H9 (cell line): ENCODE measurements at regions not wholly inside any gene's neighbourhood (a gene's known extent, or its start where the extent isn't known, plus 50 kb on each side); places are given as distances from the start of the nearest gene placed in this dataset.

Experiments
- DNase-seq: peaks from one replicate; pipeline ENCODE4 v3.0.0-alpha.2; 2017
- H2AFZ ChIP-seq: one replicate; pipeline ENCODE4 v1.6.1; 2013; ENCODE audit warnings: mild to moderate bottlenecking, low read length, control low read depth, moderate library complexity
- H2AK5ac ChIP-seq: 2 replicates; pipeline ENCODE4 v1.6.1; 2013; ENCODE audit warnings: low read length, control low read depth, mixed read lengths; ENCODE audit not compliant: insufficient read length
- H2BK120ac ChIP-seq: one replicate; pipeline ENCODE4 v1.6.1; 2013; ENCODE audit warnings: low read depth, mild to moderate bottlenecking, low read length, control low read depth, inconsistent platforms; ENCODE audit not compliant: poor library complexity, severe bottlenecking
- H2BK12ac ChIP-seq: 2 replicates; pipeline ENCODE4 v1.6.1; 2013; ENCODE audit warnings: low read length, control low read depth, mixed read lengths, low read depth; ENCODE audit not compliant: insufficient read length
- H2BK15ac ChIP-seq: 2 replicates; pipeline ENCODE4 v1.6.1; 2013; ENCODE audit warnings: low read depth, low read length, control low read depth
- H2BK20ac ChIP-seq: one replicate; pipeline ENCODE4 v1.6.1; 2013; ENCODE audit warnings: low read depth, mild to moderate bottlenecking, low read length, control low read depth, inconsistent platforms; ENCODE audit not compliant: poor library complexity, severe bottlenecking
- H2BK5ac ChIP-seq: 2 replicates; pipeline ENCODE4 v1.6.1; 2013; ENCODE audit warnings: low read length, control low read depth, mixed read lengths; ENCODE audit not compliant: insufficient read length
- H3K14ac ChIP-seq: 2 replicates; pipeline ENCODE4 v1.6.1; 2013; ENCODE audit warnings: low read length, control low read depth; ENCODE audit not compliant: insufficient read depth
- H3K18ac ChIP-seq: 2 replicates; pipeline ENCODE4 v1.6.1; 2013; ENCODE audit warnings: low read depth, mild to moderate bottlenecking, mixed read lengths, low read length, control low read depth; ENCODE audit not compliant: insufficient read length
- H3K23ac ChIP-seq: 2 replicates; pipeline ENCODE4 v1.6.1; 2013; ENCODE audit warnings: low read length, control low read depth, mixed read lengths, low read depth; ENCODE audit not compliant: insufficient read length
- H3K23me2 ChIP-seq: 2 replicates; pipeline ENCODE4 v1.6.1; 2013; ENCODE audit warnings: low read depth, mild to moderate bottlenecking, mixed read lengths, low read length, control low read depth; ENCODE audit not compliant: insufficient read length, poor library complexity, severe bottlenecking
- H3K27ac ChIP-seq: 2 replicates; pipeline ENCODE4 v1.5.1; 2013; ENCODE audit warnings: low read length, control low read depth, mixed read lengths, low read depth; ENCODE audit not compliant: insufficient read length
- H3K27me3 ChIP-seq: 2 replicates; pipeline ENCODE4 v1.6.1; 2013; ENCODE audit warnings: low read length, control low read depth, inconsistent platforms; ENCODE audit not compliant: insufficient read depth
- H3K4ac ChIP-seq: 2 replicates; pipeline ENCODE4 v1.6.1; 2013; ENCODE audit warnings: low read depth, mild to moderate bottlenecking, control low read depth, inconsistent platforms, low read length, moderate library complexity
- H3K4me1 ChIP-seq: 2 replicates; pipeline ENCODE4 v1.6.1; 2013; ENCODE audit warnings: low read length, control low read depth, inconsistent platforms; ENCODE audit not compliant: insufficient read depth
- H3K4me2 ChIP-seq: 2 replicates; pipeline ENCODE4 v1.6.1; 2013; ENCODE audit warnings: low read length, control low read depth, mixed read lengths; ENCODE audit not compliant: insufficient read length, insufficient read depth
- H3K56ac ChIP-seq: 2 replicates; pipeline ENCODE4 v1.6.1; 2013; ENCODE audit warnings: low read depth, mild to moderate bottlenecking, mixed read lengths, low read length, control low read depth; ENCODE audit not compliant: insufficient read length
- H3K79me1 ChIP-seq: 2 replicates; pipeline ENCODE4 v1.6.1; 2013; ENCODE audit warnings: low read depth, mild to moderate bottlenecking, moderate library complexity, low read length, control low read depth, inconsistent platforms; ENCODE audit not compliant: insufficient read depth, poor library complexity, severe bottlenecking
- H3K79me2 ChIP-seq: 2 replicates; pipeline ENCODE4 v1.6.1; 2013; ENCODE audit warnings: low read length, control low read depth, inconsistent platforms; ENCODE audit not compliant: insufficient read depth
- H3K9ac ChIP-seq: 2 replicates; pipeline ENCODE4 v1.6.1; 2013; ENCODE audit warnings: low read length, control low read depth, mixed read lengths; ENCODE audit not compliant: insufficient read length; ENCODE audit errors: extremely low read depth
- H3K9me3 ChIP-seq: one replicate; pipeline ENCODE4 v1.6.1; 2013; ENCODE audit warnings: low read depth, low read length, inconsistent platforms; ENCODE audit not compliant: control insufficient read depth
- H3T11ph ChIP-seq: one replicate; pipeline ENCODE4 v1.6.1; 2013; ENCODE audit warnings: mild to moderate bottlenecking, low read length, control low read depth, inconsistent platforms
- H4K20me1 ChIP-seq: one replicate; pipeline ENCODE4 v1.6.1; 2013; ENCODE audit not compliant: control insufficient read depth, insufficient read length, insufficient read depth
- H4K5ac ChIP-seq: 2 replicates; pipeline ENCODE4 v1.6.1; 2013; ENCODE audit warnings: low read depth, mild to moderate bottlenecking, mixed read lengths, low read length, control low read depth; ENCODE audit not compliant: insufficient read length
- H4K8ac ChIP-seq: replicated peaks from 2 replicates; pipeline ENCODE4 v1.6.1; 2013; ENCODE audit warnings: low read length, control low read depth, mixed read lengths, low read depth; ENCODE audit not compliant: insufficient read length
- H4K91ac ChIP-seq: 2 replicates; pipeline ENCODE4 v1.6.1; 2013; ENCODE audit warnings: low read depth, mild to moderate bottlenecking, moderate library complexity, mixed read lengths, low read length, control low read depth; ENCODE audit not compliant: insufficient read length
- H3K27ac Mint-ChIP-seq, 3 experiments: 2 replicates in 2 of 3; 3 replicates in 1 of 3; pipeline ENCODE4 v1.8.0; 2020 to 2021; ENCODE audit warnings: mixed read lengths in 3 of 3, mild to moderate bottlenecking in 1 of 3, moderate library complexity in 1 of 3
- H3K27me3 Mint-ChIP-seq: 2 replicates; pipeline ENCODE4 v1.8.0; 2021; ENCODE audit warnings: low read depth, mild to moderate bottlenecking, moderate library complexity, mixed read lengths
- H3K36me3 Mint-ChIP-seq, 3 experiments: 2 replicates in 2 of 3; 3 replicates in 1 of 3; pipeline ENCODE4 v1.8.0; 2020 to 2021; ENCODE audit warnings: low read depth in 3 of 3, mixed read lengths in 3 of 3; ENCODE audit not compliant: insufficient read depth in 1 of 3
- H3K4me1 Mint-ChIP-seq, 2 experiments: 2 replicates each; pipeline ENCODE4 v1.8.0; 2020; ENCODE audit warnings: mixed read lengths in 2 of 2
- H3K4me3 Mint-ChIP-seq, 2 experiments: 2 replicates in 1 of 2; 3 replicates in 1 of 2; pipeline ENCODE4 v1.8.0; 2020 to 2021; ENCODE audit warnings: mild to moderate bottlenecking in 2 of 2, mixed read lengths in 2 of 2, moderate library complexity in 1 of 2
- H3K9me3 Mint-ChIP-seq, 2 experiments: 2 replicates in 1 of 2; 3 replicates in 1 of 2; pipeline ENCODE4 v1.8.0; 2020; ENCODE audit warnings: mild to moderate bottlenecking in 2 of 2, mixed read lengths in 2 of 2, moderate library complexity in 1 of 2
- CTCF ChIP-seq: fragments of 200-600 bp; sonication (generic); conservative IDR thresholded peaks from 3 replicates; pipeline ENCODE4 v1.8.0; 2021; ENCODE audit warnings: antibody characterized with exemption, mild to moderate bottlenecking
- WGBS: extraction: QIAGEN DNeasy Blood & Tissue Kit; methylation state at CpG from one replicate; pipeline ENCODE4 v1.1.7; 2013; ENCODE audit warnings: missing lambda C conversion rate, low lambda C conversion rate, mixed read lengths; ENCODE audit not compliant: insufficient read length; ENCODE audit errors: extremely low coverage; 5-methylcytosine and 5-hydroxymethylcytosine counted together

DNA sequence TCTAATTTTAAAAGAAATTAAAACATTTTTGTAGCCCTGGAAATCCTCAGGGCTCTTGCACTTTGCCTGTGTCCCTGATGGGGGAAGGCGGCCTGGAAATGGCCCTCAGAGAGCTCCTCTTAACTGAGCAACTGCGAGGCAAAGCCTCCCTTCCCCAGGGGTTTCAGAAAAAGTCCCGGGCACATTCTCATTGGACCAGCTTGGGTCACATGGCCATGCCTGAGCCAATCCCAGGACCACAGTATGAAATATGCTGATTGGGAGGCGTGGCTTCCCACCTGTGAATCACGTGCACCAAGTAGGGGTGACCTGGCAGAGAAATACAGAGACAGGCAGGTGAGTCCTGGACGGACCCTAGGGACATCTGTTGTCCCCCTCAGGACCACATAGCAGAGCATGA is 90.4 kb upstream of the SFSWAP start:
- no peak overlapping the region for H3K4me3 Mint-ChIP-seq
- H3K4me1 ChIP-seq, result peaks cover 11% of the 10 kb centered on the region; the same call in 1 of the 2 replicates

More for the DNA sequence above, 90.4 kb upstream of the SFSWAP start:
- H4K8ac ChIP-seq, result no peak overlapping the region
- H3K56ac ChIP-seq, result no peak overlapping the region
- no peak overlapping the region for H2BK120ac ChIP-seq
- no peak overlapping the region for H3K4me2 ChIP-seq
- no peak overlapping the region for H3K18ac ChIP-seq
- Mint-ChIP-seq H3K27ac (no peak overlapping the region), H3K9me3 (no peaks in the 10 kb centered on the region), H3K4me1 (peaks cover 32 to 51% of the 10 kb centered on the region in 2 experiments), H3K27me3 (peaks cover 18% of the 10 kb centered on the region), H3K36me3 (no peaks in the 10 kb centered on the region)
- H3K14ac ChIP-seq, result no peak overlapping the region
- no peaks in the 10 kb centered on the region for H3K79me2 ChIP-seq
- no peak overlapping the region for H2BK15ac ChIP-seq
- H3K9ac ChIP-seq, result no peak overlapping the region
- H3K27me3 ChIP-seq, result no peaks in the 10 kb centered on the region
- H3K4ac ChIP-seq, result no peak overlapping the region
- no peak overlapping the region for H3K23ac ChIP-seq
- H3K79me1 ChIP-seq, result no peaks in the 10 kb centered on the region
- no peak overlapping the region for H2BK12ac ChIP-seq
- H4K91ac ChIP-seq, result no peak overlapping the region
- no peak overlapping the region for H2AFZ ChIP-seq
- H2BK20ac ChIP-seq, result no peak overlapping the region
- no peaks in the 10 kb centered on the region for H4K20me1 ChIP-seq
- no peak overlapping the region for H2AK5ac ChIP-seq
- peak; percentile 72 for DNase-seq
- H3K27ac ChIP-seq, result no peak overlapping the region
- H3K23me2 ChIP-seq, result no peaks in the 10 kb centered on the region
- H2BK5ac ChIP-seq, result no peak overlapping the region
- no CpG with 5 or more reads among the region's 6 CpGs for WGBS
- no peak overlapping the region for H3T11ph ChIP-seq
- TF ChIP-seq CTCF, result no peak
- H3K9me3 ChIP-seq, result no peaks in the 10 kb centered on the region
- H4K5ac ChIP-seq, result no peak overlapping the region
